Suprapubic skin (tissue), 4 donors: ENCODE measurements at regions not wholly inside any gene's neighbourhood (a gene's known extent, or its start where the extent isn't known, plus 50 kb on each side); places are given as distances from the start of the nearest gene placed in this dataset.

Source experiments
- CTCF ChIP-seq, 2 donors: fragments of 200-600 bp in 1 of 2; fragments of 450-650 bp in 1 of 2; sonication (generic) in 1 of 2; IDR thresholded peaks; one replicate each; pipeline ENCODE4 v1.5.1; 2016 to 2019; ENCODE audit warnings: antibody characterized with exemption in 2 of 2, mild to moderate bottlenecking in 1 of 2, moderate library complexity in 1 of 2
- POLR2A ChIP-seq, 2 donors: fragments of 450-650 bp; IDR thresholded peaks; one replicate each; pipeline ENCODE4 v1.6.1; 2017; ENCODE audit warnings: antibody characterized with exemption in 2 of 2, mild to moderate bottlenecking in 2 of 2, moderate library complexity in 2 of 2
- POLR2AphosphoS5 ChIP-seq, 3 donors: sonication (generic); formaldehyde crosslinking; IDR thresholded peaks; one replicate each; pipeline ENCODE4 v1.6.1; 2017; ENCODE audit warnings: antibody characterized with exemption in 3 of 3

GRCh38 chr17:77824780-77825280, 133.7 kb upstream of the TNRC6C start:
- TF ChIP-seq POLR2AphosphoS5 (IDR thresholded peaks at IDR 0.05) = no peak
- no peak for TF ChIP-seq CTCF (IDR thresholded peaks at IDR 0.05)
- no peak for TF ChIP-seq POLR2A (IDR thresholded peaks at IDR 0.05)
